KMS-11 (cell line): ENCODE measurements at regions not wholly inside any gene's neighbourhood (a gene's known extent, or its start where the extent isn't known, plus 50 kb on each side); places are given as distances from the start of the nearest gene placed in this dataset.
"Not testable (repeated sequence)": the region's sequence is repeated elsewhere in the genome, so short reads cannot be mapped to it uniquely, and the experiment has no call there.

Experiments used
- H2AFZ ChIP-seq: fragments of 200-600 bp; sonication (generic); 2 replicates; pipeline ENCODE4 v1.6.1; 2016; ENCODE audit warnings: antibody characterized with exemption, mixed run types, low read depth
- H3K27ac ChIP-seq: fragments of 200-600 bp; sonication (generic); 2 replicates; pipeline ENCODE4 v1.6.1; 2016; ENCODE audit warnings: mild to moderate bottlenecking, mixed run types
- H3K27me3 ChIP-seq: fragments of 200-600 bp; sonication (generic); 2 replicates; pipeline ENCODE4 v1.6.1; 2017; ENCODE audit warnings: mild to moderate bottlenecking, low read depth, mixed run types, moderate library complexity; ENCODE audit not compliant: insufficient read depth
- H3K36me3 ChIP-seq: fragments of 200-600 bp; sonication (generic); 2 replicates; pipeline ENCODE4 v1.6.1; 2017; ENCODE audit warnings: mild to moderate bottlenecking, mixed run types; ENCODE audit not compliant: insufficient read depth
- H3K4me1 ChIP-seq: fragments of 200-600 bp; sonication (generic); 2 replicates; pipeline ENCODE4 v1.6.1; 2016; ENCODE audit warnings: mild to moderate bottlenecking, low read depth, mixed run types; ENCODE audit not compliant: poor library complexity, severe bottlenecking
- H3K4me2 ChIP-seq: fragments of 200-600 bp; sonication (generic); 2 replicates; pipeline ENCODE4 v1.7.0; 2016; ENCODE audit warnings: mild to moderate bottlenecking, mixed run types
- H3K4me3 ChIP-seq: fragments of 200-600 bp; sonication (generic); IDR thresholded peaks from 2 replicates; pipeline ENCODE4 v1.6.1; 2017; ENCODE audit warnings: low read depth, low read length, mixed read lengths; ENCODE audit not compliant: insufficient read depth
- H3K79me2 ChIP-seq: fragments of 200-600 bp; sonication (generic); 2 replicates; pipeline ENCODE4 v1.6.1; 2016; ENCODE audit warnings: low read depth, mixed run types; ENCODE audit not compliant: insufficient read depth
- H3K9ac ChIP-seq: fragments of 200-600 bp; sonication (generic); 2 replicates; pipeline ENCODE4 v1.6.1; 2016; ENCODE audit warnings: mild to moderate bottlenecking, mixed run types
- H4K20me1 ChIP-seq: fragments of 200-600 bp; sonication (generic); 2 replicates; pipeline ENCODE4 v1.6.1; 2016; ENCODE audit warnings: mild to moderate bottlenecking, mixed run types; ENCODE audit not compliant: insufficient read depth
- CTCF ChIP-seq: fragments of 200-600 bp; sonication (generic); conservative IDR thresholded peaks from 2 replicates; pipeline ENCODE4 v1.6.1; 2017; ENCODE audit warnings: low read depth, mild to moderate bottlenecking, antibody characterized with exemption, low read length, moderate library complexity, mixed read lengths

GRCh38 chr5:108505608-108506007 is 123.7 kb upstream of the FBXL17 start:
- Histone ChIP-seq H3K27me3 (no peaks in the 10 kb centered on the region), H3K4me3 (no peak overlapping the region), H3K27ac (no peak overlapping the region), H2AFZ (no peak overlapping the region), H3K4me1 (no peaks in the 10 kb centered on the region), H4K20me1 (no peaks in the 10 kb centered on the region), H3K9ac (no peak overlapping the region), H3K36me3 (no peaks in the 10 kb centered on the region), H3K4me2 (no peak overlapping the region), H3K79me2 (no peaks in the 10 kb centered on the region)
- TF ChIP-seq CTCF = no peak

- Histone ChIP-seq H3K4me1 (no peaks in the 10 kb centered on the region), H3K4me3 (no peak overlapping the region), H4K20me1 (no peaks in the 10 kb centered on the region), H3K27ac (no peak overlapping the region), H3K9ac (no peak overlapping the region), H3K36me3 (no peaks in the 10 kb centered on the region), H3K79me2 (no peaks in the 10 kb centered on the region), H3K27me3 (no peaks in the 10 kb centered on the region), H2AFZ (no peak overlapping the region), H3K4me2 (no peak overlapping the region)
- no peak for TF ChIP-seq CTCF
Observed at GRCh38 chr5:108504974-108505373, 123.1 kb upstream of the FBXL17 start.

- Histone ChIP-seq H3K4me2 (no peak overlapping the region), H3K79me2 (no peaks in the 10 kb centered on the region), H3K9ac (no peak overlapping the region), H3K4me3 (no peak overlapping the region), H3K36me3 (no peaks in the 10 kb centered on the region), H2AFZ (no peak overlapping the region), H4K20me1 (no peaks in the 10 kb centered on the region), H3K27ac (no peak overlapping the region), H3K4me1 (no peaks in the 10 kb centered on the region), H3K27me3 (no peaks in the 10 kb centered on the region)
- no peak for TF ChIP-seq CTCF
Observed at GRCh38 chr5:108503986-108504385, 122.1 kb upstream of the FBXL17 start.

GRCh38 chr5:108495615-108496014 is 113.7 kb upstream of the FBXL17 start:
- H3K36me3 ChIP-seq, H4K20me1 ChIP-seq, H3K4me1 ChIP-seq, H3K79me2 ChIP-seq, H3K4me2 ChIP-seq, H3K27ac ChIP-seq, H3K4me3 ChIP-seq, H3K27me3 ChIP-seq, H3K9ac ChIP-seq, H2AFZ ChIP-seq: not testable (repeated sequence)

- TF ChIP-seq CTCF = no peak
- Histone ChIP-seq H3K36me3 (no peaks in the 10 kb centered on the region), H3K27ac (no peak overlapping the region), H2AFZ (no peak overlapping the region), H4K20me1 (no peaks in the 10 kb centered on the region), H3K4me1 (no peaks in the 10 kb centered on the region), H3K79me2 (no peaks in the 10 kb centered on the region), H3K4me3 (no peak overlapping the region), H3K9ac (no peak overlapping the region), H3K27me3 (no peaks in the 10 kb centered on the region), H3K4me2 (no peak overlapping the region)
Observed at GRCh38 chr5:108487951-108488350, 106.1 kb upstream of the FBXL17 start.
